HG02943 (cell line): ENCODE measurements at regions not wholly inside any gene's neighbourhood (a gene's known extent, or its start where the extent isn't known, plus 50 kb on each side); places are given as distances from the start of the nearest gene placed in this dataset.

Experiments used
- ATAC-seq: cut with Tn5 transposase; IDR thresholded peaks from one replicate; pipeline ENCODE4 v1.9.1; 2021; ENCODE audit warnings: mild to moderate bottlenecking, low read depth, moderate library complexity; ENCODE audit not compliant: unreplicated experiment

GRCh38 chr2:235165136-235165535 lies 213.3 kb downstream of the SH3BP4 start:
- ATAC-seq = no peak

GRCh38 chr2:235165631-235166030 lies 213.8 kb downstream of the SH3BP4 start:
- ATAC-seq = no peak

GRCh38 chr2:235168174-235168979 lies 216.6 kb downstream of the SH3BP4 start:
- ATAC-seq = no peak

GRCh38 chr2:235170016-235170415 lies 218.2 kb downstream of the SH3BP4 start:
- ATAC-seq = no peak

- no peak for ATAC-seq
Observed at GRCh38 chr2:235170536-235171521, 219.0 kb downstream of the SH3BP4 start.

GRCh38 chr2:235171550-235172031 lies 219.8 kb downstream of the SH3BP4 start:
- ATAC-seq = no peak

GRCh38 chr2:235180642-235181041 lies 228.8 kb downstream of the SH3BP4 start:
- no peak for ATAC-seq

- ATAC-seq = no peak
Observed at GRCh38 chr2:235183786-235184185, 232.0 kb downstream of the SH3BP4 start.

- no peak for ATAC-seq
Observed at GRCh38 chr2:235187806-235188205, 236.0 kb downstream of the SH3BP4 start.

GRCh38 chr2:235191486-235191885 lies 239.7 kb downstream of the SH3BP4 start:
- no peak for ATAC-seq

GRCh38 chr2:235191978-235192377 lies 240.2 kb downstream of the SH3BP4 start:
- no peak for ATAC-seq

GRCh38 chr2:235194351-235194750 lies 242.5 kb downstream of the SH3BP4 start:
- ATAC-seq = no peak

GRCh38 chr2:235194836-235195235 lies 243.0 kb downstream of the SH3BP4 start:
- ATAC-seq = no peak

GRCh38 chr2:235195921-235196320 lies 244.1 kb downstream of the SH3BP4 start:
- no peak for ATAC-seq

GRCh38 chr2:235199128-235199527 lies 247.3 kb downstream of the SH3BP4 start:
- ATAC-seq = no peak

GRCh38 chr2:235200216-235200615 lies 248.4 kb downstream of the SH3BP4 start:
- ATAC-seq = no peak

- no peak for ATAC-seq
Observed at GRCh38 chr2:235201756-235202155, 249.9 kb downstream of the SH3BP4 start.

- ATAC-seq = no peak
Observed at GRCh38 chr2:235204948-235205347, 253.1 kb downstream of the SH3BP4 start.

GRCh38 chr2:235206399-235206798 lies 254.6 kb downstream of the SH3BP4 start:
- ATAC-seq = no peak

GRCh38 chr2:235206980-235207579 lies 255.3 kb downstream of the SH3BP4 start:
- ATAC-seq = no peak

- no peak for ATAC-seq
Observed at GRCh38 chr2:235211056-235211455, 259.2 kb downstream of the SH3BP4 start.
